HL-60/S4 treated with retinoic acid at 250 ng/mL for 4 days and 3 days (cell line): ENCODE measurements at regions not wholly inside any gene's neighbourhood (a gene's known extent, or its start where the extent isn't known, plus 50 kb on each side); places are given as distances from the start of the nearest gene placed in this dataset.

Experiments
- in situ Hi-C: fragments of 300-500 bp; cut with MboI; formaldehyde crosslinking; loops from 2 replicates; pipeline ENCODE4 v1.7.0; 2022; ENCODE audit warnings: low sequenced_read_pairs

GRCh38 chr2:220192994-220193753 lies 565.7 kb downstream of the SLC4A3 start:
- in situ Hi-C loops, result no loop called here

- in situ Hi-C loops, result no loop called here
Observed at GRCh38 chr2:220194630-220195584, 567.5 kb downstream of the SLC4A3 start.

DNA sequence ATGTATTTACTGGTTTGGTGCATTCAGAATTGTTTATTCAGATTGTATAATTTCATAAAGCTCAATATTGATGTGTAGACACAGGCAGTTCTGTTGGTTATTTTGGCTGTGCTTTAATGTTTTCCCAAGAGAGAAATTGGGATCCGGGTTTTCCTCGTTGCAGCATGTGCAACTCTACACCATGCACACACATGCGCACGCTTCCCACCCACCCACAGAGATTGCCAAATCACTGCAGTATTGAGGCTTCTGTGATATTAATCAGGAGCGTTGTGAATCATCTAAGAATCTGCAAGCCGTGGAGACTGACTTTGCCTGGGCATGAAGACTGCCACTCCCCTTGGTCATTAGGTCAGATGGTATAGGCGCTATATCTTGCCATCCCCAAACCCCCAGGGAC lies 571.5 kb downstream of the SLC4A3 start:
- in situ Hi-C loops, result no loop called here

GRCh38 chr2:220202066-220202465 lies 574.6 kb downstream of the SLC4A3 start:
- in situ Hi-C loops, result no loop called here

GRCh38 chr2:220209093-220209492 lies 581.7 kb downstream of the SLC4A3 start:
- in situ Hi-C loops, result no loop called here

DNA sequence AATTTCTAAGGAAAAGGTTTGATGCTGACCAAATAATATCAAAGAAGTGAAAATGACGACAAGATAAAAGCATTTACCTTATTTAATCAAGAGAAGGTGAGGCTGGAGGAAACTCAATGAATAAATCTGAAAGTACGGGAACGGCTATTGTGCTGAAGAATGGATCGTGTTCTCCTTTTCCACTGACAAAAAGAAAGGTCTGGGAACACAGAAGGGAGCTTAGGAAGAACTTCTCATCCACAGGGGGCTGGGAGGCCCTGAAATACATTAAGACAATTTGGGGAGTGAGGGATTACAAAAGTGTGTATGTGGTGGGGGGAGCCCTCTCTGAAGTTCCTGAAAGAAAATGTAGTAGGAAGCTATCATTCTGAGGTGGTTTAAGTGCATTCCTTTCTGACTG lies 582.3 kb downstream of the SLC4A3 start:
- in situ Hi-C loops, result no loop called here

DNA sequence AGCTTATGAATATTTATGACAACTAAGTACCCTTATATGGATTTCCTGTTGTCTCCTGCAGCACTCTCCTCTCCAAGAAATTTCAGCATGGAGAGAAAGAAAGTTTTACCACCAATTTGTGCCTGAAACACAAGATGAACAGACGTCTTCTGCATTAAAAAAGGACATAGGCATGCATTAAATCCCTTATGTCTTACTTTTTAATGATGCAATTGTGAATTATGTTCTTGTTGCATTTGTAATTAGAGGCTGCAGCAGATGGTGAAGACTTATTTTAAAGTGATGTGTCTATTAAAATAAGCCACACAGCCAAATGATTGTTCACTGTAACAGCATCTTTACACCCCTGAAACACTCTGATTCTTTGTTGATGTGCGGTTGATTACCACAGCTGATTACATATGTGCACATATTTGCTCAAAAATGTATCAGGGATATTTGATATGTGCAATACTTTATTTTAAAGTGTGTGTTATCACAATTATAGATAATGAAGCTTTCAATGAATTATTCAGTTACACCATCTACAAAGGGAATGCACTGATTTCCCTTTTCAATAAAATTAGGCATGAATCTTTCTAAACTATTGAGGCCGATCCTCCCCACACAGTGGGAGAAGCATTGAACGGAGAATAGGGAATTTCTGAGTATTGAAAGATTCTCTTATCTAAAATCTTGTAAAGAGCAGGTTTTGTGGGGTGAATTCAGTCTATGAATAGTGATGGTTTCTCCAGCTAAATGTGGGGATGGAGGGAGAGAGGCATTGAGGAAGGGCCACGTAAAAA lies 585.1 kb downstream of the SLC4A3 start:
- in situ Hi-C loops, result no loop called here

- in situ Hi-C loops, result no loop called here
Observed at GRCh38 chr2:220215785-220216184, 588.4 kb downstream of the SLC4A3 start.

DNA sequence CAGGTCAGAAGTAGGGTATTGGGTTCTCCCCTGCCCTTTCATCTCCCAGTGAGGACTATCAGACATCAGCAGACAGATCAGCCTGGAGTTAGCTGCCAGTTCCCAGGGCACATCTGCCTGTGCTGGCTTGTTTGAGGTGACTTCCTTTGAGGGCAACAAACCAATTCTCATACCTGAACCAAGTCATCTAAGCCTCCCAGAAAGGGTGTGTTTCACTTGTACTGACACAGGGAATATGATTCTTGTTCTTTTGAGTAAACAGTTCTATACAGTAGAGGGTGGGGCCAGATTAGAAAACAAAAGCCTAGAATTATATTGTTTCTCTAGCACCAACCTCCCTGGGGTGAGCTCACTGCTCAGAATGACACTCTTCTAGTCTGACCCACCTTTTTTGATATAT lies 591.9 kb downstream of the SLC4A3 start:
- in situ Hi-C loops, result no loop called here

DNA sequence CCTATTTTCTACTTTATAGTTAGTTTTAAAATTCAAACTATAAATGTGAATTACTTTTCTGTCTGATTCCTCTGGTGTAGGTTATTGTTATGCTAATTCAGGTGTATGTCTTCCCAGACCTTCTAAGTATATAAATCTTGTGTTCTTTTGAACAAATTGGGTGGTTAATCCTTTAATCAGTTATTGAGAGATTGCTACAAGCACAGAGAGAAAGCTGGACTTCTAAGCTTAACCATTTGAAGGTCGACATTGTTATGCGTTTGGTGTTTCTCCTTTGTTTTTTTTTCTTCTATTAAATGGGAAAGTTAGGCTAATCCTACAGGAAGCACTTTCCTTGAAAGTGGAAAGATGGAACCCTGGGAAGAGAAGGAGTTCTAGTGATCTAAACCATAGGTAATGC lies 592.6 kb downstream of the SLC4A3 start:
- in situ Hi-C loops, result no loop called here

DNA sequence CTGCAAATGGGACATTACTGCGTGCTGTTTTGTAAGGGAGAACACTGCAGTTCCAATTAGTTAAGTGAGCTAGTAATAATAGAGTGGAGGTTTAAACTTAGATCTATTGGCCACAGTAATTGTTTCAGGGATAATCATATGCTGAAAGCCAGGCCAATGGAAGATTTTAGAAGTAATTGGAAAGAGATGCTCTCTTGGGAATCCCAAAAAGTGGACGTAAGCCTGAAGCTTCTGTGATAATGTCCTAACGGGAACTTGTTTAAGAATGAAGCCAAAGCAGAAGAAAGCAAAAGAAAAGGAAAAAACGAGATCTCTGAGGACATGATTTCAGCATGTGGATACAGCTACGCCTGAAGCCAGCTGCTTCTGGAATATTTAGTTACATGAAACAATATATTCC lies 594.6 kb downstream of the SLC4A3 start:
- in situ Hi-C loops, result no loop called here

GRCh38 chr2:220224691-220225543 lies 597.5 kb downstream of the SLC4A3 start:
- in situ Hi-C loops, result no loop called here

GRCh38 chr2:220226076-220226475 lies 598.6 kb downstream of the SLC4A3 start:
- in situ Hi-C loops, result no loop called here

- in situ Hi-C loops, result no loop called here
Observed at GRCh38 chr2:220226546-220226945, 599.1 kb downstream of the SLC4A3 start.

GRCh38 chr2:220227266-220227920 lies 600.0 kb downstream of the SLC4A3 start:
- in situ Hi-C loops, result no loop called here

DNA sequence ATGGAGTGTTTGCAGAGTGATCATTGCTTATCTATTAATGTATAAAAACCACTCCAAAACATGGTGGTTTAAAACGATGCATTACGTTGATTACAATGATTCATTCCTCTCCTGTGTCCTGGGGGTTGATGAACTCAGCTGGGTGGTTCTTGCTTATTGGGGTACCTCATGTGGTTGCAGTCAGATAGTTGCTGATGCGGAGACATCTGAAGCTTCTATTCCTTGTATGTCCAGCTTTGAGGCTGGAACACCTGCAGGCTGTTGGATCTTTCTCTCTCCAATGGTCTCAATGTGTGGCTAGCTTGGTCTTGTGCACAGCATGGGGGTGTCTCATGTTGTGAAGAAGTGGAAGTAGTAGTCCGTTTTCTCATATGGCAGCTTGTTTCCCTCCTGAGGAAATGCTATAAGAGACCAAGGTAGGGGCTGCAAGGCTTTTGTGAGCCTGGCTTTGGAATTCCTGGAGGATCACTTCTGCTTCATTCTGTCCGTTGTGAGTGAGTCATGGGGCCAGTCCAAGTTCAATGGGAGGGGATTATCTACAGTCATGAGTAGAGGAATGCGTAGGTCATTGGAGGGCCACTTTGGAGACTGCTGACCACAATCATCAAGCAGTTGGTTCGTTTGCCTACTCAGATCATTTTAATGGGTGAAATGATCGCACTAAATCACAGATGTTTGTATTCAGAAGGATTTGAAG lies 601.0 kb downstream of the SLC4A3 start:
- in situ Hi-C loops, result no loop called here

DNA sequence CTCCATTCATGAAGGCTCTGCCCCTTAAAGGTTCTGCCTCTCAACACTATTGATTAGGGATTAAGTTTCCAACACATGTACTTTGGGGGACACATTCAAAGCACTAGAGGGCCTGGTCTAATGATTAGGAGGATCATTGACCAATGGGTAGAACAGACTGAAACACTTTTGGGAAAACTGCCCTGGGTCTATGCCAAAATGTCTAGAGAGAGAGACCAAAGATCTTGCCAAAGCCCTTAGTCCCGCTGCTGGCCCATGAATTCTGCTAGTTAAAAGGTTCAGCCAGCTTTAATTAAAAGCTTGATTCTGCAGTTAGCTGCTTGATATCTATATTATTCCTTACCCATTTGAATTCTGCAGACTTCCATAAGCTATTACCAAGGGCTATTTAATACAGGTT lies 613.2 kb downstream of the SLC4A3 start:
- in situ Hi-C loops, result no loop called here

DNA sequence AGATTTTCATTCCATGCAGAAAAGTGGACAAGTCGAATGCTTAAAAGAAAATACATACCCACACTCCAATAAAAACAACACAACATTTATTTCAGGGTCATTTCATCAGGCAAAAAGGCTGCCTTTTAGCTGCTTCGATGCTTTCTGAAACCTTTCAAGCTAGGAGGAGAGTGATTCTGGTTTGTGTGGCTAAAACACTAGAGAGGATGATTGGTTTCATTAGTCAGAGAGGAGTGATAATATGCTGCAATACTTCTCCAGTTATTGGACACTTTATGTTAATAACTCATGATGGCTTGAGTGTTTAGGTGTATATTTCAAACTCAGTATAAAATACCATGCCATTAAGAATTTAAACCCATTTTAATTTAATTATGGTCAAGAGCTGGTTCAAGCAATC lies 614.0 kb downstream of the SLC4A3 start:
- in situ Hi-C loops, result no loop called here

GRCh38 chr2:220243571-220243970 lies 616.1 kb downstream of the SLC4A3 start:
- in situ Hi-C loops, result no loop called here
